Fibroblast of lung (primary cell): ENCODE measurements at regions not wholly inside any gene's neighbourhood (a gene's known extent, or its start where the extent isn't known, plus 50 kb on each side); places are given as distances from the start of the nearest gene placed in this dataset.
A peak's percentile ranks its signal among the peaks of the same experiment; 100 is the strongest.

Experiments used
- DNase-seq, 2 donors: peaks; one replicate each; pipeline versions ENCODE4 v3.0.0 to v3.0.0-alpha.2; 2010; ENCODE audit warnings: low read depth in 2 of 2
- H2AFZ ChIP-seq: 2 replicates; pipeline ENCODE4 v1.5.1; 2012; ENCODE audit warnings: low read length, control low read depth, inconsistent platforms
- H3K27ac ChIP-seq: 2 replicates; pipeline ENCODE4 v1.5.1; 2011; ENCODE audit warnings: low read length, control low read depth; ENCODE audit not compliant: insufficient read depth
- H3K27me3 ChIP-seq: 2 replicates; pipeline ENCODE4 v1.5.1; 2011; ENCODE audit warnings: mild to moderate bottlenecking, low read length; ENCODE audit not compliant: control insufficient read depth, insufficient read depth
- H3K36me3 ChIP-seq: 2 replicates; pipeline ENCODE4 v1.5.1; 2011; ENCODE audit warnings: low read length; ENCODE audit not compliant: control insufficient read depth, insufficient read depth
- H3K4me1 ChIP-seq: 2 replicates; pipeline ENCODE4 v1.5.1; 2011; ENCODE audit warnings: low read length; ENCODE audit not compliant: control insufficient read depth, insufficient read depth; ENCODE audit errors: extremely low read depth
- H3K4me2 ChIP-seq: 2 replicates; pipeline ENCODE4 v1.5.1; 2011; ENCODE audit warnings: low read length, control low read depth; ENCODE audit not compliant: insufficient read depth; ENCODE audit errors: extremely low read depth
- H3K4me3 ChIP-seq, 4 experiments: fragments of 200-600 bp in 1 of 4; sonication (generic) in 1 of 4; replicated peaks in 1 of 4; 2 replicates each; pipeline ENCODE4 v1.5.1; 2011 to 2016; ENCODE audit warnings: low read length in 4 of 4, low read depth in 3 of 4, mild to moderate bottlenecking in 3 of 4, control low read depth in 2 of 4, inconsistent platforms in 1 of 4, mixed read lengths in 1 of 4; ENCODE audit not compliant: insufficient read depth in 1 of 4; ENCODE audit errors: control extremely low read depth in 1 of 4
- H3K79me2 ChIP-seq: 2 replicates; pipeline ENCODE4 v1.5.1; 2012; ENCODE audit warnings: mild to moderate bottlenecking, low read length, inconsistent platforms; ENCODE audit not compliant: control insufficient read depth, insufficient read depth
- H3K9ac ChIP-seq: 2 replicates; pipeline ENCODE4 v1.5.1; 2011; ENCODE audit warnings: mild to moderate bottlenecking, low read length, control low read depth; ENCODE audit not compliant: insufficient read depth
- H3K9me3 ChIP-seq: 2 replicates; pipeline ENCODE4 v1.5.1; 2012; ENCODE audit warnings: low read depth, low read length; ENCODE audit not compliant: control insufficient read depth, insufficient read depth
- H4K20me1 ChIP-seq: 2 replicates; pipeline ENCODE4 v1.5.1; 2011; ENCODE audit warnings: low read length; ENCODE audit not compliant: control insufficient read depth, insufficient read depth; ENCODE audit errors: extremely low read depth
- EZH2 ChIP-seq: IDR thresholded peaks from 2 replicates; pipeline ENCODE4 v1.5.1; 2012; ENCODE audit warnings: low read length, control low read depth, mild to moderate bottlenecking; ENCODE audit errors: missing control alignments
- TF ChIP-seq, protein P1 (sequence below), 2 donors: IDR thresholded peaks in 1 of 2; conservative IDR thresholded peaks in 1 of 2; 1 replicate in 1 of 2; 2 replicates in 1 of 2; pipeline ENCODE4 v1.5.1; 2011 to 2012; ENCODE audit warnings: low read length in 2 of 2, control low read depth in 1 of 2, inconsistent platforms in 1 of 2, low read depth in 1 of 2, mild to moderate bottlenecking in 1 of 2

DNA sequence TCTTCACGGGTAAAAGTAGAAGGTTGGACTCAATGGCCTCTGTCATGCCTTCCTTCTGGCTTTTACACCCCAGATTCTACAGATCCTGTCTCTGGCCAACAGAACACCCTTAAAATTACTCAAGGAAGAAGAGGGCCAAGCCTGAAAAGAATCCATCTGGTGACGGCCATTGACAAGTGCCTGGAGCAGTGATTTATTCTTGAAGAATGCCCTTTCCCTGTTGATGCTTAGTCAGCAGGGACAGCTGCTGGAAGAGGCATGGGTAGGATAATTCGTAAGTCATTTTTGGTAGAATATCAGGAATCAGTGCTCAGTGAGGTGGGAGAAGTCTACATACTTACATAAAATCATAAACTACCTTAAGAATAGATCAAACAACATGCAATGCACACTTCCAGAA, 397.9 kb downstream of the SAMD5 start:
- Histone ChIP-seq H3K36me3 (no peaks in the 10 kb centered on the region), H3K4me1 (no peaks in the 10 kb centered on the region), H2AFZ (no peak overlapping the region), H4K20me1 (no peaks in the 10 kb centered on the region), H3K4me2 (no peak overlapping the region), H3K9me3 (no peaks in the 10 kb centered on the region), H3K9ac (no peak overlapping the region), H3K4me3 (no peak overlapping the region), H3K27ac (no peak overlapping the region), H3K79me2 (no peaks in the 10 kb centered on the region), H3K27me3 (no peaks in the 10 kb centered on the region)
- TF ChIP-seq, protein P1, sequence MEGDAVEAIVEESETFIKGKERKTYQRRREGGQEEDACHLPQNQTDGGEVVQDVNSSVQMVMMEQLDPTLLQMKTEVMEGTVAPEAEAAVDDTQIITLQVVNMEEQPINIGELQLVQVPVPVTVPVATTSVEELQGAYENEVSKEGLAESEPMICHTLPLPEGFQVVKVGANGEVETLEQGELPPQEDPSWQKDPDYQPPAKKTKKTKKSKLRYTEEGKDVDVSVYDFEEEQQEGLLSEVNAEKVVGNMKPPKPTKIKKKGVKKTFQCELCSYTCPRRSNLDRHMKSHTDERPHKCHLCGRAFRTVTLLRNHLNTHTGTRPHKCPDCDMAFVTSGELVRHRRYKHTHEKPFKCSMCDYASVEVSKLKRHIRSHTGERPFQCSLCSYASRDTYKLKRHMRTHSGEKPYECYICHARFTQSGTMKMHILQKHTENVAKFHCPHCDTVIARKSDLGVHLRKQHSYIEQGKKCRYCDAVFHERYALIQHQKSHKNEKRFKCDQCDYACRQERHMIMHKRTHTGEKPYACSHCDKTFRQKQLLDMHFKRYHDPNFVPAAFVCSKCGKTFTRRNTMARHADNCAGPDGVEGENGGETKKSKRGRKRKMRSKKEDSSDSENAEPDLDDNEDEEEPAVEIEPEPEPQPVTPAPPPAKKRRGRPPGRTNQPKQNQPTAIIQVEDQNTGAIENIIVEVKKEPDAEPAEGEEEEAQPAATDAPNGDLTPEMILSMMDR (conservative IDR thresholded peaks at IDR 0.05 in 1 of 2, IDR thresholded peaks at IDR 0.05 in 1 of 2; ENCODE audit: low read depth in 1 of 2, low read length in 2 of 2), result no peak
- TF ChIP-seq EZH2, result no peak
- DNase-seq, result peak in 1 of 2 donors; percentile 62

DNA sequence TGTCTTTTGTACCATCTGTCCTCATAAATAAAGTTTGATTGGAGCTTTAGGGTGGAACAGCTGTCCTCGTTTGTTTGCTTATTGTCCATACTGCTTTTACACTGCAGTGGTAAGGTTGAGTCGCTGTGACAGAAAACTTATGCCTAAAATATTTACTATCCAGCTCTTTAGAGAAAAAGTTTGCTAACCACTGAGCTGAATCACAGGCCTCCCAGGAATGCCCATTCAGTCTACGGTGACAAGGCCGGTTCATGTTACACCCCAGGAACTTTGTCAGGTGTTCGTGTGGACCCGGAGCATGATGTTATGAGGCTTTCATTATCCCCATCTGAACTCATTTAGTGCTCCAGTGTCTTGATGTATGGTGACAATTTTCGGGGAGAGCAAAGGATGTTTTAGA, 401.1 kb downstream of the SAMD5 start:
- Histone ChIP-seq H3K27me3 (no peaks in the 10 kb centered on the region), H3K9ac (no peak overlapping the region), H3K36me3 (no peaks in the 10 kb centered on the region), H3K4me3 (no peak overlapping the region), H3K4me1 (no peaks in the 10 kb centered on the region), H4K20me1 (no peaks in the 10 kb centered on the region), H3K9me3 (no peaks in the 10 kb centered on the region), H3K4me2 (no peak overlapping the region), H2AFZ (no peak overlapping the region), H3K79me2 (no peaks in the 10 kb centered on the region), H3K27ac (no peak overlapping the region)
- DNase-seq, result peak in 1 of 2 donors; percentile 61
- TF ChIP-seq EZH2, result no peak
- TF ChIP-seq, protein P1 (conservative IDR thresholded peaks at IDR 0.05 in 1 of 2, IDR thresholded peaks at IDR 0.05 in 1 of 2; ENCODE audit: low read depth in 1 of 2, low read length in 2 of 2), result no peak

DNA sequence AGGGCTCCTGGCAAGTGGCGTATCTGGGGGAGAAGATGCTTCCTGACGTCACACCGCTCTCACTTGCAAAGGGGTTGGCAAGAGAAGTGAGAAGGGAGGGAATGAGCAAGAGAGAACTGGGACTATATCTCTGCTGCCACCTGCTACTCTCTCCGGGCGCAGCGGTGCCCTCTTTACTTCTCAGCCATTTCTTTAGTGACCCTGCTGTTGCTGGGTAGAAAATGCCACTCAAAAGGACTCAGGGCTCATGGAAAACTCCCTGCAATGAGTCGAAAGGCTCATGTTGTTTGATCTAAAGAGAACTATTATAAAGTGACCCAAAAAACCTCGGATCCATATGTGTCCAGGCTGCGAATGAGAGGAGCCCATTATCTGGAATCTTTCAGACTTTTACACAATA, 401.8 kb downstream of the SAMD5 start:
- H3K79me2 ChIP-seq, result no peaks in the 10 kb centered on the region
- no peaks in the 10 kb centered on the region for H3K9me3 ChIP-seq
- no peaks in the 10 kb centered on the region for H3K36me3 ChIP-seq
- H2AFZ ChIP-seq, result no peak overlapping the region
- no peaks in the 10 kb centered on the region for H3K27me3 ChIP-seq
- no peaks in the 10 kb centered on the region for H3K4me1 ChIP-seq
- DNase-seq, result no peak
- H3K27ac ChIP-seq, result no peak overlapping the region
- H3K9ac ChIP-seq, result no peak overlapping the region
- H4K20me1 ChIP-seq, result no peaks in the 10 kb centered on the region
- no peak overlapping the region for H3K4me2 ChIP-seq
- TF ChIP-seq, protein P1 (conservative IDR thresholded peaks at IDR 0.05 in 1 of 2, IDR thresholded peaks at IDR 0.05 in 1 of 2; ENCODE audit: low read depth in 1 of 2, low read length in 2 of 2), result no peak
- TF ChIP-seq EZH2, result no peak
- H3K4me3 ChIP-seq, result no peak overlapping the region
